SK-N-SH treated with all-trans-retinoic acid at 6 μM for 48 hours (cell line): ENCODE measurements at regions not wholly inside any gene's neighbourhood (a gene's known extent, or its start where the extent isn't known, plus 50 kb on each side); places are given as distances from the start of the nearest gene placed in this dataset.

ENCODE experiments used
- OSR1 ChIP-seq: fragments of 250-450 bp; sonication (Bioruptor Pico); IDR thresholded peaks from 2 replicates; pipeline ENCODE4 v1.8.0; 2022; ENCODE audit warnings: moderate library complexity, mild to moderate bottlenecking, inconsistent platforms
- TF ChIP-seq, protein P1 (sequence below): fragments of 250-450 bp; sonication (Bioruptor Pico); IDR thresholded peaks from 2 replicates; pipeline ENCODE4 v1.8.0; 2020; ENCODE audit warnings: mild to moderate bottlenecking, moderate library complexity, borderline replicate concordance

DNA sequence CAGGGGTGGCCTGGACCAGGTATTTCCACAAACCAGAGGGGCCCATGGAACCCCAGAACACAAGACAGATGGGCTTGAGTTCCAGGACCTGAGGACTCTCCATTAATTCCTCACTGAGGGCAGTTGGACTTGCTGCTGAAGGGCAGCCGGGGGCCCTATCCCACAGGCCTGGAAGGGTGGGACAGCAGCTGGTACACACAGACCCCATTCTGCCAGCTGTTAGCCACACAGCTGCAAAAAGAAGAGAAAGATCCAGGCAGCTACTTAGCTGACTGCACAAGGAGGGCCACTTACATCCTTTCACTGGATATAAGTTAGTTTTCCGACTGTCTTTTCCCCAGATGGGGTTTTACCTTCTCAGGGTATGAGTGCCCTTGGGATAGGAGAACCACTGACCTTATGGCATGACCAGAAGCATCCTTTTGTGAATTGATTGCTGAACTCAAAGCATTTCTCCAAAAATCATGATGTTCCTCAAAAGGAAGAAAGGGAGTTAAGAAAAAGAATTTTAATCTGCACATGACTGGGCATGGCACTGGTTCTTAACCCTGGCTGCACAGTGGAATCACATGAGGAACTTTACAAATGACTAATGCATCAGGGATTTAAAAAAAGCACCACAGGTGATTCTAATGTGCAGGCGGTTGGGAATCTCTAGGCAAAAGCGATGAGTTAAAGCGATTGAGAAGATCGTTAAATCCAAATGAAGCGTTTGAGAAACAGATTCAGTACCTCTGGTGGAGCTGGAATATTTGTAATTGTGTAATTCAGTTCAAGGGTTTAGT, 199.4 kb downstream of the TFAP2A start:
- no peak for TF ChIP-seq OSR1 (CRISPR knock-in tag)
- TF ChIP-seq, protein P1, sequence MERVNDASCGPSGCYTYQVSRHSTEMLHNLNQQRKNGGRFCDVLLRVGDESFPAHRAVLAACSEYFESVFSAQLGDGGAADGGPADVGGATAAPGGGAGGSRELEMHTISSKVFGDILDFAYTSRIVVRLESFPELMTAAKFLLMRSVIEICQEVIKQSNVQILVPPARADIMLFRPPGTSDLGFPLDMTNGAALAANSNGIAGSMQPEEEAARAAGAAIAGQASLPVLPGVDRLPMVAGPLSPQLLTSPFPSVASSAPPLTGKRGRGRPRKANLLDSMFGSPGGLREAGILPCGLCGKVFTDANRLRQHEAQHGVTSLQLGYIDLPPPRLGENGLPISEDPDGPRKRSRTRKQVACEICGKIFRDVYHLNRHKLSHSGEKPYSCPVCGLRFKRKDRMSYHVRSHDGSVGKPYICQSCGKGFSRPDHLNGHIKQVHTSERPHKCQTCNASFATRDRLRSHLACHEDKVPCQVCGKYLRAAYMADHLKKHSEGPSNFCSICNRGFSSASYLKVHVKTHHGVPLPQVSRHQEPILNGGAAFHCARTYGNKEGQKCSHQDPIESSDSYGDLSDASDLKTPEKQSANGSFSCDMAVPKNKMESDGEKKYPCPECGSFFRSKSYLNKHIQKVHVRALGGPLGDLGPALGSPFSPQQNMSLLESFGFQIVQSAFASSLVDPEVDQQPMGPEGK, result no peak
